CD4-positive, alpha-beta T cell treated with Interleukin-12 subunit alpha and Interleukin-12 subunit beta, for 1 hour (primary cell): ENCODE measurements at regions not wholly inside any gene's neighbourhood (a gene's known extent, or its start where the extent isn't known, plus 50 kb on each side); places are given as distances from the start of the nearest gene placed in this dataset.
"Not testable (repeated sequence)": the region's sequence is repeated elsewhere in the genome, so short reads cannot be mapped to it uniquely, and the experiment has no call there.

Source experiments
- DNase-seq: peaks from one replicate; pipeline ENCODE4 v3.0.0-alpha.2; 2020

- no peak for DNase-seq
These were observed 452.7 kb downstream of the PREX1 start for GRCh38 chr20:48374991-48375595.

DNA sequence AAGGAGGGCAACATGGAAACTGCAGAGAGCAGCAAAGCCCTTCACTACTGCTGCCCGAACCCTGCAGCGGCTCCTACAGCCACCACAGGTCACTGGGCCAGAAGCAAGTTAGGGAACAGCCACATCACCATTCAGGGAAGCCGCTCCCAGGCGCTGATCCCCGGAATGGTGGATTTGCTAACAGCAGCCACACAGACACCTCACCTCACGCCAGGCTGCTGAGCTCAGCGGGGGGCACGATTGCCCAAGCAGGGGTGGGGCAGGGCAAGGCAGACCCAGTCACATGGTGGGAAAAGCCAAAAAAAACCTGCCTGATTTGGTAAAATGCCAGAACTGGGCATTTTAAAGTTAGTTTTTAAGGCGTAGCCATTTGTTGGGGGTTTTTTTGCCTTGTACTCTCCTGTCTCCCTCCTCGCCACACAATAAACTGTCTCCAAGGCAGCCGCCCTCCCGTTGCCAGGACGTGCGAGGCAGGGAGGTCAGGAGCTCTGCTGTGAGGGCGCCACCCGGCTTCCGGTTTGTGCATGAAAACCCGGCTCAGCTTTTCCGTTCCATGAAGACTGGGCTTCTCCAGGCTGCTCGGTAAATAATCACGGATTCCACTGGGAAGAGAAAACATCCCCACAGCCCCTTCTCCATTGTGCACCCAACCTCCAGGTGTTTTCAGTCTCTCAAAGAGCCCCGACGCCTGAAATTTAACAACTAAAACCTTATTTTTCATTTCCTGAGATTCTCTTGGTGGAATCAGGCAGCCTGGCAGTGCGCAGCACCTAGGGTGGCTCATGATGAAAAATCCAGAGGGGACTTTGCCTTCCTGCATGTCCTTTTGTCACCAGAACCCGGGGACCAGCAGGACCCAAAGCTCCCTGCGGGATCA, 453.5 kb downstream of the PREX1 start:
- DNase-seq = not testable (repeated sequence)

- DNase-seq = no peak
These were observed 454.3 kb downstream of the PREX1 start for GRCh38 chr20:48373555-48373934.

DNA sequence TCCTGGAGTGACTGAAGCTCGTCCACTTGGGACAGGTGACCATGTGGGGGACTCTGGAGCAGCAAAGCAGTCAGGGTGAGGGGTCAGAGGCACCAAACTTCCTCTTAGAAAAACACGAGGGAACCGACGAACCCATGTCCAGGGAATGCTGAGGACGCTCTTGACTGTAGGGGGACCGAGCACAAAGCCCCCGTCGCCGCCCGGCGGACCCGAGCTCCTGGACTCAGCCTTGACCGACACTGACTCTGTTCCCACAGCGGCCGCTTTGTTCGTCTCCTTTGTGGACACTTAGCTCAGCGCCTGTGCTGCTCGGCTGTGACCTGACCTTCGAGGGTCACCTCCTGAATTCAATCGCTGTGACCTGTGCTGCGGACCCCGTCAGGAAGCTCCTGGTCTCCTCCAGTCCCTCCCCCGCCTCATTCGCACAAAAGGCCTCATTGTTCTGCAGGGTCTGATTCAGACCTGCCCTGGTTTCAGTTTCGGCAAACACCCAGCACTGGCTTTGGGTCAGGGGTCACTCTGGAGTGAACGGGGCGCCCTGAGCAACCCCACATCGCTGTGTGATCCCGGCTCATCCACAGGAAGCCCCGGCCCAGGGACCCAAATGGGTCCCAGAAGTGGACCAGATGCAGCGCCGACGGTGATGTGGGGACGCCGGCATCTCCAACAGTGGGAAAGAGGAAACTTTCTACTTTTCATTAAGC, 454.8 kb downstream of the PREX1 start:
- not testable (repeated sequence) for DNase-seq

DNA sequence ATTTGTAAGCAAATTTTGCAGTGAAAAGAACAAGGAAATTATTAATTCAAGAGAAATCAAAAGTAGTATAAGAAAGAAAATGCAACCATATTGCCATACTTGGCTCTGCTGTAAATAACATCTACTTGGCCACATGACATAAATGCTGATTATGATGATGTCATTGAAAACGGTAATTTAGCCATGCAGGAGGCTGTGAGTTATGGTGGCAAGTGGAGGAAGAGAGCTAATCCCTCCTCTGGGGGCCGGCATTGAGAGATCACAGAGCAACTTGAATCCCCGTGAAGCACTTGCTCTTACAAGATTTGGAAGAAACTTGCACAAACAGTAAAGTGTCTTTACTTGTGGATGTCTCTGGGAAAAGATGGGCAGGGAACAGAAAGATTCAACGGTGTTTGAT, 456.6 kb downstream of the PREX1 start:
- DNase-seq = no peak

GRCh38 chr20:48368580-48369021, 459.2 kb downstream of the PREX1 start:
- not testable (repeated sequence) for DNase-seq

- not testable (repeated sequence) for DNase-seq
These were observed 460.0 kb downstream of the PREX1 start for GRCh38 chr20:48367541-48368358.

DNA sequence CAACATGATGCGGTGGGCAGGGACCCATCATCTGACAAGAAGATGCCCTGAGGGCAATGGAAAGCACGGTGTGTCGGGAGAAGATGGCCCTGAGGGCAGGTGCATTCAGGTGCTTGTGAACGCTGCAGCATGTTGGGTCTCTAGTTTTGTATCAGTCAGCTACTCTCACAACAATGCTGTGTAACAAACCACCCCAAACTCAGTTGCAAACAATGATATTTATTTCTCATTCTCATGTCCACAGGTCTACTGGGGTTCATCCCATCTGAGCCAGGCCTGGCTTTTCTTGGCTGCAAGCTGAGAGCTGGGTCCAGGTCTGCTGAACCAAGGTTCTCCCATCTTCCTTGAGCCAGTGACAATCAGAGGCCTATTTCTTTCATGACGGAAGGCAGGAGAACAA, 461.6 kb downstream of the PREX1 start:
- no peak for DNase-seq

DNA sequence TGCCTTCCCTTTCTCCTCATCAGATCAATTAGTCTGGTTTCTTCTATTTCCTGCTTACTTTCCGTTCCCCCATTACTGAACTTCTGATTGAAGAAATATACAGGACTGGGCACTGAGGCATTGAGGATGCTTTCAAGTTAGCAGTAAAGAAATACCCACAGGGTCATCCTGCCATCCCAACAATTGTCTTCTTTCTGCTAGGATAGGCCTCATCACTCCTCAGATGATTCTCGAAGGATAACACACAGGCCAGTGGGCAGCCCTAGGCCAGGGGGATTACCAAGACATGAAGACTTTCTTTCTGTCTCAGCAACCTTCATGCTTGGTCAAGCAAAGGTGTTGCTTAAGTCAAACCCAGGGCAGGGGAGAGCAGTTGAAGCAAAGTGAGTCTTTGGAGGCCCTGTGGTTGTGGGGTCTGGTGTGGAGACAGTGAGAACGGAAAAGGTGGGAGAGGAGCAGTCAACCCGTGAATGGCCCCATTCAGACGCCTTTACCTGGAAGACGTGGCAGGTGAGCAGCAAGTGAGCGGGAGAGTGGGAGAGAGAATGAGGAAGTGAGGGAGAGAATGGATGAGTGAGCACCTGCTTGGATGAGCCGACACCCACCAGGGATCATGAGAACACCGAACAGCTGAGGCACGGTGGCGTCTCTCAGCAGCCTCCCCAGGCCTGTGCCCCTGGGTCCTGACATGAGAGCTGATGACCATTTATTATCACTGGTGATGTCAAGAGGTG, 462.9 kb downstream of the PREX1 start:
- no peak for DNase-seq

DNA sequence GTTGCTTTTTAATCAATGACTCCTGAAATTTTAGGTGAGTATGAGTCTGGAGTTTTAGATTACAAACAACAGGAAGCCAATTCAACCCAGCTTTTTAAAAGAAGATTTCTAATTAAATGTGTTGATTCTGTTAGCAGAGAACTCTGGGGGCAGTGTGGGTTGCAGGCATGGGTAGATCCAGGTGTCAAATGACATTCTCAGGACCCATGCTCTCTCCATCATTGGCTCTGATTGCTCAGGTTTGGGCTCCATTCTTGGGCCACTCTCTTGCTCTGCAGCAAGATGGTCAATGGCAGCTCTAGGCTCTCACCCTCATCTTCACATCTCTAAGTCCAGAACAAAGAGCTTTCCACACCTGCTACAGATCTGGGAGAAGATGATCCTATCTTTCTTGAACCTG, 463.7 kb downstream of the PREX1 start:
- no peak for DNase-seq

GRCh38 chr20:48360342-48360975, 467.3 kb downstream of the PREX1 start:
- no peak for DNase-seq

- DNase-seq = no peak
These were observed 468.0 kb downstream of the PREX1 start for GRCh38 chr20:48359692-48360341.

GRCh38 chr20:48359055-48359390, 468.8 kb downstream of the PREX1 start:
- not testable (repeated sequence) for DNase-seq

GRCh38 chr20:48358176-48359054, 469.4 kb downstream of the PREX1 start:
- no peak for DNase-seq

DNA sequence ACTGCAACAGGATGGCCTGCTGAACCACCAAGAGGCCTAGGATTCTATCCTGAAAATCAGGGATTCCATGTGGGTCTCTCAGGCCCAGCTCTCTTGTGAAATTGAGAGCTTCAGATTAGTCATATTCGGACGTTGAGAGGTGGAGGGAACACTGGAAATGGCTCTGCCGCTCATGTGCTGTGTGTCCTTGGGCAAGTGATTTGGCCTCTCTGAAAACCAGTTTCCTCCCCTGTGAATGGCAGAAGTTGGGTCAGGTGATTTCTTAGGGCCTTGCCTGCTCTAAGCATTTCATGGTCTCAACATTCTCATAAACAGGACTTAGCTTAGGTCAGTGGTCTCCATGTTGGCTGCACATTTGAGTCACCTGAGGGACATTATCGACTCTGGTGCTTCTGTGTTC, 470.1 kb downstream of the PREX1 start:
- DNase-seq = no peak

DNA sequence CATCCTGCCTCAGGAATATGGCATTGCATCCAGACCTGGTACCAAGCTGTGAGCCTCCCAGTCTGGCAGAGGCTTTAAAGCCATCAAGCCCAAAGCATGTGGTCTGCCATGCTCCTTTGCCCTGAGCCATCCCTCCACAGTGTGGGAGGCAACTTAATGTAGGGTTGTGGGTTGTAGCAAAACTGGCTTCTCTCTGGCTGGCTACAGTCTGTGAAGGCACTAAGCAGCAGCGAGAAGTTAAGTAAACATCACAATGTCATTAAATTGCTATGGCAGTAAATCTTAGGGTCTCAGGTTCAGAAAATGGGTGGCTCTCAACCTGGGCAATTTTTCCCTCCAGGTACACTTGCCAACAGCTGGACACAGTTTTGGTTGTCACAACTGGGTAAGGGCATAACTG, 472.9 kb downstream of the PREX1 start:
- no peak for DNase-seq

DNA sequence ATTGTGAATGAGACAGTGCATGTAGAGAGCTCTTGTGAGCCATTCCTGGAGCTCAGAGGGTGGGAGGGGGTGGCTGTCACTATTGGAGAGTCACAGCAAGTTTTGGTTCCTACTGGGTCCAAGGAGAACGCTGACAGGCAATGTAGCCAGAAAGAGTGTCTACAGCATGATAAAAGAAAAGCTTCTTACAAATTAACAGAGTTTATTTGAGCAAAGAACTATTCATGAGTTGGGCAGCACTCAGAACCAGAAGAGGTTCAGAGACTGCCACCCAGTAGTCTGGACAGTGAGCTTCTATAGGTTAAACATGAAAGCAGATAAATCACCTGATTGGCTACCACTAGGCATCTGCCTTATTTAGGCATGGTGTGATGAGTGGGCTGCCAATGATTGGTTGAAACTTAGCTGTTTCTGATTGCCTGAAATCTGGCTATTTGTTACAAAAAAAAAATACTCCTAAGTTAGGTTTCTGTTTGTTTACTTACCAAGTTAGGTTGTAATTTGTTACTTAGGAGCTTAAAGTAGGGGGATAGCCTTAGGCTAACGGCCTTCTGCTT, 473.4 kb downstream of the PREX1 start:
- no peak for DNase-seq

GRCh38 chr20:48352628-48353027, 475.2 kb downstream of the PREX1 start:
- no peak for DNase-seq

DNA sequence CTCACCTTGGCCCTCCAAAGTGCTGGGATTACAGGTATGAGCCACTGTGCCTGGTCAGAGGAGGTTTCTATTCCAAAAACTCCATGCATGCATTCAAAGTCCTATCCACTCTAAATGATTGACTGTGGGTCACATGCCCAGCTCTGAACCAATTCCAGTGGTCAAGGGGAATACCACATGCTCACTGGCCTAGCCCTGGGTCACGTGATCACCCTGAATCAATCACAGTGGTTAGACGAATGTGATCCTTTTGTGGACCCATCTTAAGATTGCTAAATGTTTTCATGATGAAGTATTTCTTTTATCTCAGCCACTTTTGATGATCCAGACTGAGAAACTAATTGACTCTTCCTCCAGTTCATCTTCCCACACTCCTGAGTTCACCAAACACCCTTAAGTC, 475.8 kb downstream of the PREX1 start:
- DNase-seq = no peak
